GM19395 (cell line): ENCODE measurements at regions not wholly inside any gene's neighbourhood (a gene's known extent, or its start where the extent isn't known, plus 50 kb on each side); places are given as distances from the start of the nearest gene placed in this dataset.

Experiments used
- ATAC-seq: cut with Tn5 transposase; IDR thresholded peaks from one replicate; pipeline ENCODE4 v1.9.1; 2021; ENCODE audit warnings: mild to moderate bottlenecking, moderate library complexity; ENCODE audit not compliant: unreplicated experiment

- no peak for ATAC-seq
Observed at GRCh38 chr12:68447797-68448260, 115.7 kb upstream of the MDM1 start.

- no peak for ATAC-seq
Observed at GRCh38 chr12:68449196-68449595, 117.0 kb upstream of the MDM1 start.

GRCh38 chr12:68450947-68451260 lies 118.7 kb upstream of the MDM1 start:
- no peak for ATAC-seq

- peak; percentile 77 for ATAC-seq
Observed at GRCh38 chr12:68451261-68452077, 119.3 kb upstream of the MDM1 start.

- ATAC-seq: no peak
Observed at GRCh38 chr12:68452078-68452715, 120.0 kb upstream of the MDM1 start.

GRCh38 chr12:68453278-68453677 lies 121.1 kb upstream of the MDM1 start:
- no peak for ATAC-seq

- no peak for ATAC-seq
Observed at GRCh38 chr12:68453876-68454275, 121.7 kb upstream of the MDM1 start.

- ATAC-seq: no peak
Observed at GRCh38 chr12:68454892-68455291, 122.7 kb upstream of the MDM1 start.

- no peak for ATAC-seq
Observed at GRCh38 chr12:68455691-68456345, 123.7 kb upstream of the MDM1 start.

- ATAC-seq: no peak
Observed at GRCh38 chr12:68458866-68459265, 126.7 kb upstream of the MDM1 start.

GRCh38 chr12:68460236-68460635 lies 128.1 kb upstream of the MDM1 start:
- ATAC-seq: no peak

GRCh38 chr12:68461645-68462044 lies 129.5 kb upstream of the MDM1 start:
- no peak for ATAC-seq

GRCh38 chr12:68462803-68463202 lies 130.6 kb upstream of the MDM1 start:
- no peak for ATAC-seq

GRCh38 chr12:68465227-68465626 lies 133.1 kb upstream of the MDM1 start:
- no peak for ATAC-seq

GRCh38 chr12:68467514-68467913 lies 135.4 kb upstream of the MDM1 start:
- no peak for ATAC-seq

- no peak for ATAC-seq
Observed at GRCh38 chr12:68468036-68468435, 135.9 kb upstream of the MDM1 start.

GRCh38 chr12:68469113-68469512 lies 137.0 kb upstream of the MDM1 start:
- ATAC-seq: no peak

- ATAC-seq: no peak
Observed at GRCh38 chr12:68470664-68471328, 138.6 kb upstream of the MDM1 start.

- no peak for ATAC-seq
Observed at GRCh38 chr12:68474467-68475204, 136.1 kb upstream of the RAP1B start.

GRCh38 chr12:68476794-68477193 lies 133.9 kb upstream of the RAP1B start:
- ATAC-seq: no peak

GRCh38 chr12:68477261-68477772 lies 133.4 kb upstream of the RAP1B start:
- no peak for ATAC-seq
